H1 (cell line): ENCODE measurements at regions not wholly inside any gene's neighbourhood (a gene's known extent, or its start where the extent isn't known, plus 50 kb on each side); places are given as distances from the start of the nearest gene placed in this dataset.

Source experiments
- CTCF ChIA-PET: fragments of 300-600 bp; sonication (Branson Sonifier 250); formaldehyde crosslinking; loops from one replicate; lab custom pipeline; 2021; ENCODE audit not compliant: partially characterized antibody; lab: Charles Lee
- POLR2A ChIA-PET: fragments of 300-600 bp; sonication (Branson Sonifier 250); formaldehyde crosslinking; loops from one replicate; lab custom pipeline; 2021; ENCODE audit warnings: inconsistent platforms; ENCODE audit not compliant: partially characterized antibody; lab: Charles Lee
- DNase-seq, 2 experiments: peaks; one replicate each; pipeline versions ENCODE4 v3.0.0 to v3.0.0-alpha.2; 2010 to 2022; ENCODE audit warnings: low spot score in 2 of 2, low read depth in 1 of 2, mixed read lengths in 1 of 2
- FAIRE-seq: peaks from 2 replicates; lab custom pipeline; 2011; peaks lifted over from hg19 to GRCh38; lab: Jason Lieb, UNC
- H2AFZ ChIP-seq: 2 replicates; pipeline ENCODE4 v1.8.1; 2012; ENCODE audit warnings: low read length, inconsistent platforms
- H2AK5ac ChIP-seq: 2 replicates; pipeline ENCODE4 v1.6.1; 2013; ENCODE audit warnings: low read depth, low read length
- H2BK120ac ChIP-seq: replicated peaks from 2 replicates; pipeline ENCODE3; 2013; ENCODE audit warnings: low read depth, low read length, inconsistent platforms
- H2BK12ac ChIP-seq: 2 replicates; pipeline ENCODE4 v1.6.1; 2013; ENCODE audit warnings: low read depth, low read length
- H2BK15ac ChIP-seq: 2 replicates; pipeline ENCODE4 v1.6.1; 2013; ENCODE audit warnings: low read length
- H2BK20ac ChIP-seq: 2 replicates; pipeline ENCODE4 v1.6.1; 2013; ENCODE audit warnings: low read length
- H2BK5ac ChIP-seq: 2 replicates; pipeline ENCODE4 v1.6.1; 2013; ENCODE audit warnings: low read depth, low read length
- H3K14ac ChIP-seq: 2 replicates; pipeline ENCODE4 v1.6.1; 2013; ENCODE audit warnings: inconsistent platforms; ENCODE audit not compliant: insufficient read length
- H3K18ac ChIP-seq: 2 replicates; pipeline ENCODE4 v1.6.1; 2013; ENCODE audit warnings: low read length; ENCODE audit errors: extremely low read depth
- H3K23ac ChIP-seq: 2 replicates; pipeline ENCODE4 v1.6.1; 2013; ENCODE audit warnings: inconsistent platforms; ENCODE audit not compliant: insufficient read length
- H3K23me2 ChIP-seq: 2 replicates; pipeline ENCODE4 v1.6.1; 2013; ENCODE audit warnings: low read depth, low read length
- H3K27ac ChIP-seq: 2 replicates; pipeline ENCODE4 v1.6.1; 2011; ENCODE audit warnings: low read depth, low read length, inconsistent platforms
- H3K27me3 ChIP-seq, 4 experiments: replicated peaks in 1 of 4; 1 replicate in 1 of 4; 2 replicates in 3 of 4; pipeline versions ENCODE4 v1.6.1 to v1.8.1; 2011 to 2013; ENCODE audit warnings: low read length in 3 of 4, mild to moderate bottlenecking in 3 of 4, inconsistent platforms in 2 of 4, mixed read lengths in 2 of 4, moderate library complexity in 1 of 4; ENCODE audit not compliant: control insufficient read depth in 3 of 4, insufficient read depth in 3 of 4; ENCODE audit errors: extremely low read depth in 1 of 4
- H3K36me3 ChIP-seq, 4 experiments: 2 replicates each; pipeline versions ENCODE4 v1.6.1 to v1.8.1; 2011 to 2013; ENCODE audit warnings: mild to moderate bottlenecking in 4 of 4, low read length in 3 of 4, moderate library complexity in 2 of 4, control low read depth in 1 of 4, inconsistent platforms in 1 of 4; ENCODE audit not compliant: insufficient read depth in 4 of 4, control insufficient read depth in 2 of 4
- H3K4ac ChIP-seq: replicated peaks from 2 replicates; pipeline ENCODE3; 2013; ENCODE audit warnings: low read length, low read depth, mixed read lengths, inconsistent platforms; ENCODE audit not compliant: insufficient read length
- H3K4me1 ChIP-seq, 4 experiments: replicated peaks in 1 of 4; 1 replicate in 1 of 4; 2 replicates in 3 of 4; pipeline versions ENCODE4 v1.6.1 to v1.8.1; 2011 to 2013; ENCODE audit warnings: low read length in 3 of 4, inconsistent platforms in 2 of 4, mixed read lengths in 1 of 4; ENCODE audit not compliant: insufficient read depth in 4 of 4, control insufficient read depth in 3 of 4
- H3K4me2 ChIP-seq, 2 experiments: 2 replicates each; pipeline versions ENCODE4 v1.6.1 to v1.8.1; 2011 to 2013; ENCODE audit warnings: low read depth in 2 of 2, low read length in 2 of 2, control low read depth in 1 of 2, inconsistent platforms in 1 of 2, mild to moderate bottlenecking in 1 of 2; ENCODE audit not compliant: insufficient read depth in 1 of 2
- H3K4me3 ChIP-seq, 4 experiments: fragments of 200-600, 300-600 bp in 1 of 4; sonication (generic), shearing (Covaris generic), sonication (Bioruptor Twin) in 1 of 4; 2 replicates each; pipeline versions ENCODE4 v1.5.1 to v1.8.1; 2011 to 2016; ENCODE audit warnings: low read length in 4 of 4, low read depth in 3 of 4, control low read depth in 2 of 4, inconsistent platforms in 2 of 4, mild to moderate bottlenecking in 2 of 4, mixed read lengths in 1 of 4, moderate library complexity in 1 of 4; ENCODE audit not compliant: insufficient read depth in 2 of 4; ENCODE audit errors: extremely low read depth in 1 of 4
- H3K56ac ChIP-seq: replicated peaks from 2 replicates; pipeline ENCODE3; 2013; ENCODE audit warnings: low read depth, mild to moderate bottlenecking, mixed read lengths, low read length, inconsistent platforms; ENCODE audit not compliant: insufficient read length
- H3K79me1 ChIP-seq: 2 replicates; pipeline ENCODE4 v1.6.1; 2013; ENCODE audit warnings: low read depth, low read length, control low read depth
- H3K79me2 ChIP-seq, 2 experiments: 2 replicates each; pipeline versions ENCODE4 v1.6.1 to v1.8.1; 2012 to 2013; ENCODE audit warnings: low read length in 2 of 2, mild to moderate bottlenecking in 2 of 2, inconsistent platforms in 1 of 2; ENCODE audit not compliant: insufficient read depth in 2 of 2, control insufficient read depth in 1 of 2
- H3K9ac ChIP-seq, 4 experiments: replicated peaks in 1 of 4; 1 replicate in 1 of 4; 2 replicates in 3 of 4; pipeline versions ENCODE4 v1.6.1 to v1.8.1; 2011 to 2013; ENCODE audit warnings: low read depth in 3 of 4, low read length in 3 of 4, control low read depth in 2 of 4, mild to moderate bottlenecking in 2 of 4, moderate library complexity in 2 of 4, inconsistent platforms in 1 of 4; ENCODE audit errors: extremely low read depth in 1 of 4
- H3K9me3 ChIP-seq, 2 experiments: 2 replicates each; pipeline versions ENCODE4 v1.6.1 to v1.8.1; 2012 to 2013; ENCODE audit warnings: mild to moderate bottlenecking in 2 of 2, moderate library complexity in 2 of 2, control low read depth in 1 of 2, inconsistent platforms in 1 of 2, low read depth in 1 of 2, low read length in 1 of 2, mixed read lengths in 1 of 2; ENCODE audit not compliant: insufficient read depth in 2 of 2
- H4K20me1 ChIP-seq, 2 experiments: replicated peaks in 1 of 2; 2 replicates each; pipeline versions ENCODE3 to v1.8.1; 2011 to 2013; ENCODE audit warnings: inconsistent platforms in 2 of 2, low read length in 2 of 2, mild to moderate bottlenecking in 1 of 2; ENCODE audit not compliant: insufficient read depth in 2 of 2, control insufficient read depth in 1 of 2
- H4K5ac ChIP-seq: 2 replicates; pipeline ENCODE4 v1.6.1; 2013; ENCODE audit warnings: low read length, low read depth, mixed read lengths, inconsistent platforms; ENCODE audit not compliant: insufficient read length
- H4K8ac ChIP-seq: 2 replicates; pipeline ENCODE4 v1.8.0; 2013; ENCODE audit warnings: mild to moderate bottlenecking, moderate library complexity, low read length, inconsistent platforms; ENCODE audit not compliant: insufficient read depth; ENCODE audit errors: extremely low read depth
- H4K91ac ChIP-seq: replicated peaks from 2 replicates; pipeline ENCODE3; 2013; ENCODE audit warnings: low read length, mixed read lengths, inconsistent platforms; ENCODE audit not compliant: insufficient read length
- ASH2L ChIP-seq: fragments of 200-600, 300-600 bp; sonication (generic); IDR thresholded peaks from one replicate; pipeline ENCODE4 v1.7.1; 2017; ENCODE audit warnings: low read length
- BRCA1 ChIP-seq: IDR thresholded peaks from 2 replicates; pipeline ENCODE4 v1.6.1; 2012; ENCODE audit warnings: low read depth, low read length, improper control_type of control experiment
- CBX8 ChIP-seq: fragments of 300-800, 300-1000 bp; sonication (generic); IDR thresholded peaks from 2 replicates; pipeline ENCODE4 v1.7.1; 2016; ENCODE audit warnings: low read depth, low read length, borderline replicate concordance
- CEBPB ChIP-seq: IDR thresholded peaks from 2 replicates; pipeline ENCODE4 v1.6.1; 2012; ENCODE audit warnings: low read depth, low read length
- CHD1 ChIP-seq: IDR thresholded peaks from 2 replicates; pipeline ENCODE4 v1.6.1; 2012; ENCODE audit warnings: low read depth, low read length, improper control_type of control experiment
- CREB1 ChIP-seq: IDR thresholded peaks from 2 replicates; pipeline ENCODE4 v1.6.1; 2012; ENCODE audit warnings: inconsistent platforms
- GABPA ChIP-seq: IDR thresholded peaks from 2 replicates; pipeline ENCODE4 v1.6.1; 2011; ENCODE audit warnings: mild to moderate bottlenecking, low read length, moderate library complexity, borderline replicate concordance; ENCODE audit not compliant: insufficient read depth
- KDM5A ChIP-seq: fragments of 200-600 bp; IDR thresholded peaks from 2 replicates; pipeline ENCODE4 v1.7.1; 2012; ENCODE audit warnings: mild to moderate bottlenecking, low read length, inconsistent platforms, mixed read lengths
- PHF8 ChIP-seq: fragments of 200-600 bp; sonication (generic); conservative IDR thresholded peaks from 2 replicates; pipeline ENCODE4 v1.7.1; 2012; ENCODE audit warnings: low read depth, mild to moderate bottlenecking, inconsistent platforms, low read length, moderate library complexity
- RBBP5 ChIP-seq: IDR thresholded peaks from 2 replicates; pipeline ENCODE4 v1.7.1; 2012; ENCODE audit warnings: low read depth, mild to moderate bottlenecking, inconsistent platforms, low read length, moderate library complexity, borderline replicate concordance
- RXRA ChIP-seq: IDR thresholded peaks from 2 replicates; pipeline ENCODE4 v1.6.1; 2011; ENCODE audit warnings: low read depth, mild to moderate bottlenecking, low read length, moderate library complexity; ENCODE audit not compliant: insufficient read depth
- TF ChIP-seq, protein P1 (sequence below): IDR thresholded peaks from 2 replicates; pipeline ENCODE4 v1.6.1; 2011; ENCODE audit warnings: low read length, improper control_type of control experiment

GRCh38 chr3:162143180-162143579 is 646.6 kb downstream of the OTOL1 start:
- Histone ChIP-seq H2AK5ac (no peak overlapping the region), H4K5ac (no peak overlapping the region), H3K18ac (no peak overlapping the region), H2AFZ (no peak overlapping the region), H4K20me1 (no peaks in the 10 kb centered on the region), H3K14ac (no peak overlapping the region), H3K36me3 (no peaks in the 10 kb centered on the region), H4K91ac (no peak overlapping the region)
- TF ChIP-seq CBX8 (no peak), KDM5A (no peak), RXRA (no peak), CREB1 (no peak), GABPA (no peak), CHD1 (no peak), RBBP5 (no peak), CEBPB (no peak), PHF8 (no peak), ASH2L (no peak), BRCA1 (no peak)
- TF ChIP-seq, protein P1, sequence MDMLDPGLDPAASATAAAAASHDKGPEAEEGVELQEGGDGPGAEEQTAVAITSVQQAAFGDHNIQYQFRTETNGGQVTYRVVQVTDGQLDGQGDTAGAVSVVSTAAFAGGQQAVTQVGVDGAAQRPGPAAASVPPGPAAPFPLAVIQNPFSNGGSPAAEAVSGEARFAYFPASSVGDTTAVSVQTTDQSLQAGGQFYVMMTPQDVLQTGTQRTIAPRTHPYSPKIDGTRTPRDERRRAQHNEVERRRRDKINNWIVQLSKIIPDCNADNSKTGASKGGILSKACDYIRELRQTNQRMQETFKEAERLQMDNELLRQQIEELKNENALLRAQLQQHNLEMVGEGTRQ: no peak
- TF ChIP-seq, all 59 proteins: peak for 0
- Histone ChIP-seq H3K9ac (no peak overlapping the region), H3K9me3 (no peaks in the 10 kb centered on the region), H3K79me2 (no peaks in the 10 kb centered on the region), H3K56ac (no peak overlapping the region), H3K4me2 (no peak overlapping the region), H3K23ac (no peak overlapping the region), H3K4ac (no peak overlapping the region), H3K4me1 (no peaks in the 10 kb centered on the region), H4K8ac (no peak overlapping the region), H2BK20ac (no peak overlapping the region), H2BK120ac (no peak overlapping the region), H2BK15ac (no peak overlapping the region), H2BK12ac (no peak overlapping the region), H3K27ac (no peak overlapping the region), H3K79me1 (no peaks in the 10 kb centered on the region), H3K27me3 (no peaks in the 10 kb centered on the region), H3K4me3 (no peak overlapping the region), H3K23me2 (no peaks in the 10 kb centered on the region), H2BK5ac (no peak overlapping the region)
- DNase-seq (no peak), FAIRE-seq (no peak)
- CTCF ChIA-PET: no interaction called here
- POLR2A ChIA-PET: no interaction called here
